Gastrocnemius medialis (tissue), 4 donors: ENCODE measurements at regions not wholly inside any gene's neighbourhood (a gene's known extent, or its start where the extent isn't known, plus 50 kb on each side); places are given as distances from the start of the nearest gene placed in this dataset.

Experiments
- CTCF ChIP-seq, 5 experiments: fragments of 450-650 bp in 3 of 5; fragments of 200-600 bp in 2 of 5; sonication (generic) in 2 of 5; IDR thresholded peaks in 4 of 5; conservative IDR thresholded peaks in 1 of 5; 1 replicate in 4 of 5; 2 replicates in 1 of 5; pipeline ENCODE4 v1.5.1; 2016 to 2019; ENCODE audit warnings: antibody characterized with exemption in 5 of 5, mild to moderate bottlenecking in 3 of 5, moderate library complexity in 3 of 5
- POLR2A ChIP-seq, 2 donors: fragments of 450-650 bp; IDR thresholded peaks; one replicate each; pipeline ENCODE4 v1.6.1; 2017; ENCODE audit warnings: antibody characterized with exemption in 2 of 2, mild to moderate bottlenecking in 2 of 2, moderate library complexity in 2 of 2

- TF ChIP-seq CTCF (IDR thresholded peaks at IDR 0.05 in 4 of 5, conservative IDR thresholded peaks at IDR 0.05 in 1 of 5) (no peak), POLR2A (IDR thresholded peaks at IDR 0.05) (no peak)
Observed at GRCh38 chr17:77451245-77451893, 310.6 kb downstream of the SEC14L1 start.
